HEK293 (cell line): ENCODE measurements at regions not wholly inside any gene's neighbourhood (a gene's known extent, or its start where the extent isn't known, plus 50 kb on each side); places are given as distances from the start of the nearest gene placed in this dataset.

Experiments used
- CTCF ChIA-PET: fragments of 350-600 bp; formaldehyde crosslinking; extraction: SDS; loops from one replicate; lab custom pipeline; 2021; ENCODE audit warnings: antibody characterized with exemption; lab: Yijun Ruan, JAX
- POLR2A ChIA-PET: fragments of 300-600 bp; formaldehyde crosslinking; extraction: SDS; loops from one replicate; lab custom pipeline; 2020; ENCODE audit warnings: antibody characterized with exemption, inconsistent platforms; lab: Yijun Ruan, JAX
- H3K27ac ChIP-seq: fragments of 200-500 bp; sonication (Bioruptor generic); 2 replicates; pipeline ENCODE4 v1.5.1; 2014; ENCODE audit warnings: low read depth, low read length, control low read depth, inconsistent platforms; ENCODE audit errors: extremely low read depth
- H3K36me3 ChIP-seq, 2 experiments: fragments of 200-500 bp in 1 of 2; sonication (Bioruptor generic) in 1 of 2; 1 replicate in 1 of 2; 2 replicates in 1 of 2; pipeline ENCODE4 v1.5.1; 2014 to 2017; ENCODE audit warnings: inconsistent platforms in 2 of 2, low read length in 2 of 2; ENCODE audit not compliant: control insufficient read depth in 2 of 2, insufficient read depth in 1 of 2
- H3K4me1 ChIP-seq: fragments of 200-500 bp; sonication (Bioruptor generic); 2 replicates; pipeline ENCODE4 v1.5.1; 2014; ENCODE audit warnings: mild to moderate bottlenecking, low read length, inconsistent platforms; ENCODE audit not compliant: control insufficient read depth, insufficient read depth
- H3K4me3 ChIP-seq: 2 replicates; pipeline ENCODE4 v1.5.1; 2011; ENCODE audit warnings: low read depth, mild to moderate bottlenecking, control low read depth, low read length, moderate library complexity
- H3K9me3 ChIP-seq: fragments of 200-500 bp; sonication (Bioruptor generic); 2 replicates; pipeline ENCODE4 v1.5.1; 2014; ENCODE audit warnings: low read depth, low read length, inconsistent platforms; ENCODE audit not compliant: control insufficient read depth, insufficient read depth
- FEZF1 ChIP-seq: fragments of 450-650 bp; formaldehyde crosslinking; IDR thresholded peaks from 2 replicates; pipeline ENCODE4 v1.5.1; 2016; ENCODE audit warnings: missing biosample characterization, missing genetic modification characterization
- KLF16 ChIP-seq: fragments of 450-650 bp; formaldehyde crosslinking; IDR thresholded peaks from 2 replicates; pipeline ENCODE4 v1.5.1; 2017; ENCODE audit warnings: missing biosample characterization, missing genetic modification characterization
- SCRT1 ChIP-seq: fragments of 450-650 bp; formaldehyde crosslinking; IDR thresholded peaks from 2 replicates; pipeline ENCODE4 v1.5.1; 2016; ENCODE audit warnings: missing biosample characterization, missing genetic modification characterization, borderline replicate concordance
- ZBTB44 ChIP-seq: fragments of 450-650 bp; IDR thresholded peaks from 2 replicates; pipeline ENCODE4 v1.5.1; 2018; ENCODE audit warnings: missing biosample characterization, mild to moderate bottlenecking, missing genetic modification characterization
- ZFP69B ChIP-seq: fragments of 450-650 bp; formaldehyde crosslinking; IDR thresholded peaks from 2 replicates; pipeline ENCODE4 v1.5.1; 2016; ENCODE audit warnings: missing biosample characterization, missing genetic modification characterization
- ZNF449 ChIP-seq: fragments of 450-650 bp; formaldehyde crosslinking; IDR thresholded peaks from 2 replicates; pipeline ENCODE4 v1.5.1; 2017; ENCODE audit warnings: missing biosample characterization, mild to moderate bottlenecking, missing genetic modification characterization, moderate library complexity
- ZNF518A ChIP-seq: fragments of 450-650 bp; formaldehyde crosslinking; conservative IDR thresholded peaks from 2 replicates; pipeline ENCODE4 v1.5.1; 2016; ENCODE audit warnings: low read depth, missing biosample characterization, missing genetic modification characterization
- ZNF558 ChIP-seq: fragments of 450-650 bp; formaldehyde crosslinking; IDR thresholded peaks from 2 replicates; pipeline ENCODE4 v1.5.1; 2016; ENCODE audit warnings: missing biosample characterization, missing genetic modification characterization
- ZNF610 ChIP-seq: fragments of 450-650 bp; formaldehyde crosslinking; IDR thresholded peaks from 2 replicates; pipeline ENCODE4 v1.5.1; 2016; ENCODE audit warnings: missing biosample characterization, missing genetic modification characterization, borderline replicate concordance
- ZNF785 ChIP-seq: fragments of 450-650 bp; formaldehyde crosslinking; IDR thresholded peaks from 2 replicates; pipeline ENCODE4 v1.5.1; 2016; ENCODE audit warnings: missing biosample characterization, missing genetic modification characterization
- ZSCAN16 ChIP-seq: fragments of 450-650 bp; formaldehyde crosslinking; IDR thresholded peaks from 2 replicates; pipeline ENCODE4 v1.5.1; 2016; ENCODE audit warnings: missing biosample characterization, missing genetic modification characterization

GRCh38 chr6:16947375-16948015 lies 154.4 kb upstream of the STMND1 start (continued):
- TF ChIP-seq SCRT1 = peak; percentile 78; the same call in 1 of the 2 replicates
- TF ChIP-seq ZNF518A = peak; percentile 54
- TF ChIP-seq ZNF449 = peak; percentile 28; the same call in 1 of the 2 replicates
- peak; percentile 94 for TF ChIP-seq FEZF1 (tag by site-specific recombination)
- peak; percentile 84 for TF ChIP-seq ZNF558
- TF ChIP-seq KLF16 (tag by site-specific recombination) = no peak
- peak; percentile 97 for TF ChIP-seq ZBTB44 (tag by site-specific recombination)
- no peak; the same call in 1 of the 2 replicates for TF ChIP-seq ZFP69B (tag by site-specific recombination)
- TF ChIP-seq ZSCAN16 (tag by site-specific recombination) = 0 out of 2 replicates have a peak, but pooled peaks have one; percentile 76

GRCh38 chr6:16944596-16944995 lies 157.3 kb upstream of the STMND1 start:
- no peak for TF ChIP-seq ZNF785
- Histone ChIP-seq H3K36me3 (no peaks in the 10 kb centered on the region), H3K9me3 (no peaks in the 10 kb centered on the region), H3K4me1 (peaks cover 13% of the 10 kb centered on the region), H3K27ac (no peak overlapping the region), H3K4me3 (no peak overlapping the region)
- CTCF ChIA-PET = interaction anchor here (0.6 to 1.0 kb wide), 2 partner anchors 367 to 535 kb away, joined by 3 to 4 read pairs; no protein-coding TSS in a partner anchor
- POLR2A ChIA-PET = interaction anchor here (1.2 kb wide), 1 partner anchor 183 kb away, joined by 3 read pairs; the partner anchor contains the start of gene ATXN1

GRCh38 chr6:16939839-16940238 lies 162.0 kb upstream of the STMND1 start:
- no peak overlapping the region for H3K27ac ChIP-seq
- H3K9me3 ChIP-seq = no peaks in the 10 kb centered on the region
- no peak for TF ChIP-seq ZNF610 (tag by site-specific recombination)
- no peak overlapping the region for H3K4me3 ChIP-seq
- ChIA-PET CTCF (interaction anchor here (3.3 kb wide), 1 partner anchor 25 kb away, joined by 15 read pairs; no protein-coding TSS in a partner anchor), POLR2A (no interaction called here)
- no peaks in the 10 kb centered on the region for H3K4me1 ChIP-seq
- no peaks in the 10 kb centered on the region for H3K36me3 ChIP-seq
